HG02623 (cell line): ENCODE measurements at regions not wholly inside any gene's neighbourhood (a gene's known extent, or its start where the extent isn't known, plus 50 kb on each side); places are given as distances from the start of the nearest gene placed in this dataset.
"Not testable (repeated sequence)": the region's sequence is repeated elsewhere in the genome, so short reads cannot be mapped to it uniquely, and the experiment has no call there.

Experiments used
- ATAC-seq: cut with Tn5 transposase; IDR thresholded peaks from one replicate; pipeline ENCODE4 v1.9.1; 2021; ENCODE audit warnings: moderate library complexity; ENCODE audit not compliant: unreplicated experiment

DNA sequence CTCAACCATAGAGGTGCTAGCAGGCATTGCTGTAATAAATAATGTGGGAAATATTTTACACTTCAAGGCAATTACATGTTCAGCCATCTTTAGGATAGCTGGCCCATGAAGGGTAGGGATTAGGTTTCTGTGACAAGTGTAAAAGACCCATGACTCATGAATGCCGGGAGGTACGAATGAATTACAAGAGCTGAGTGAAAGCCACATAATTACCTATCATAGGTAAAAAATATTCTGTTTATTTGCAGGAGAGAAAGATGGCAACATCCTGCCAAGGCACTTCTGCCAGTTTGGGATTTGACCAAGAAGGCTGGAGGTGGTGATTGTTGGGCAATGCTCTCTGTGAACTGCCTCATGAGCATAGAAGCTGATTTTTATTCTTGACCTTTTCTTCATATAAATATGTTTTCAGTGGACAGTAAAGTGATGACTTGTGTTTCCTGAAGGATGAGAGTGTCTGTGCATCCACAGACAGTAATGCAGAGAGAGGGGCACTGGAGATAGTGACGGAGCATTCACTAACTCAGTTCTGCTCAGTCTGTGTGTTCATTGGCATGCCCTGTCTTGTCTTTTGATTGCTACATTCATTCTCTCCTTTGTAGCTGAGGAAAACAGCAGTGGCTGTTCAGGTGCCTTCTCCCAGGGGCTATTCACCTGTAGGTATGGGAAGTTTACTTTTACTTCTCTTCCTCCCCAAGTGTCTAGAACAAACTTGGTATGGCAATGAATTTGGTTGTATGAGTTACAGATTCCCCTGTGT is 481.1 kb downstream of the TFAP2B start:
- ATAC-seq: no peak

GRCh38 chr6:51300510-51300909 is 481.8 kb downstream of the TFAP2B start:
- no peak for ATAC-seq

- peak; percentile 55 for ATAC-seq
Measured at GRCh38 chr6:51301962-51302361, 483.3 kb downstream of the TFAP2B start.

DNA sequence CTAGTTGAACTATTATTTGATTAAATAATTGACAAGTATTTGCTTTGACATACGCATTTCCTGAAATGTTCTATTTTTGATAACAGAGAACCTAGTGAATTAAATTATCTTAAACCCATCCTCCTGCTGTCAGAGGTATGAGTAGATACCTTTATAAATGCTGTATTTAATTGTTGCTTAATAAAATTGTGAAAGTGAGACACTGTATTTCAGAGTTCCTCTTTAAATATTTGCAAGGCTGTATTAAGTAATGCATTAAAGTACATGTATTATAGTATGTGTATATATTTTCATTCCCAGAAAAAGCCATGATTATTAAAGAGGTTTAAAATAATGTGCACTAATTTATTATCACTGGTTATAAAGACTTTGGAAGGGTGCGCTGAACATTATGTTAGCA is 483.8 kb downstream of the TFAP2B start:
- ATAC-seq: no peak

DNA sequence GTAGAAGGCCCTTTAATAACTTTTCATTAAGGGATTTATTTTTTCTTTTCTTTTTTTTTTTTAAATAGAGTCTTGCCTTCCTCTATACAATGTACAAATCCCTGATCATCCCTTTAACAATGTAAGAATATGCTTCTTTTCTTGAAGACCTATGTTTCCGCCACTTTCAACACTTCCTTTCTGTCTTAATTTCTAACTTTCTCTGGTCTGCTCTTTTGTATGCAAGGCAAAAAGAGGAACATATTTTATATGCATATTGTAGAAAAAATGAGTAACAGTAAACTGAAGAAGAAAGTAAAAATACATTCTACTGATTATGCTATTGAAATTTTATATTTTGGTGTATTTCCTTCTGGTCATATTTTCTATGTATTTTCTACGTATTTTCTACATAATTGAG is 484.7 kb downstream of the TFAP2B start:
- ATAC-seq: no peak

GRCh38 chr6:51314965-51315364 is 496.3 kb downstream of the TFAP2B start:
- ATAC-seq: no peak

GRCh38 chr6:51318674-51319073 is 500.0 kb downstream of the TFAP2B start:
- ATAC-seq: no peak

GRCh38 chr6:51321477-51321876 is 502.8 kb downstream of the TFAP2B start:
- not testable (repeated sequence) for ATAC-seq

DNA sequence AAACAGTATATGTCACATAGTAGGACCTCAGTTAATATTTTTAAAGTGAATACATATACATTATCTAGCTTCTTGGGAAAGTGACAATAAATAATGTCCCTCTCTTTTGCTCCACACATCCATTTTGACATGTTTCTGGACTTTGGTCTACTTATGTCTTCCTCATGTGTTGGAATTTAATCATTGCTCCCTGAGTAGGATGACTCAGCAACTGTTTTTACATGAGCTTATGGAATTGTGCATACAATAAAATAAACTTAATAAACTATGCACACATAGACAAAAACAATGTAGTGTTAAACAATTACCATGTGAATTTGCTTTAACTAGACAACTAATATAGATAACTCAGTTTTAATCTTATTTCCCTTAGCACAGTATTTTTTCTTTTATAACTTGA is 503.8 kb downstream of the TFAP2B start:
- ATAC-seq: no peak

- no peak for ATAC-seq
Measured at GRCh38 chr6:51323056-51323455, 504.4 kb downstream of the TFAP2B start.

GRCh38 chr6:51330971-51331370 is 512.3 kb downstream of the TFAP2B start:
- ATAC-seq: no peak

DNA sequence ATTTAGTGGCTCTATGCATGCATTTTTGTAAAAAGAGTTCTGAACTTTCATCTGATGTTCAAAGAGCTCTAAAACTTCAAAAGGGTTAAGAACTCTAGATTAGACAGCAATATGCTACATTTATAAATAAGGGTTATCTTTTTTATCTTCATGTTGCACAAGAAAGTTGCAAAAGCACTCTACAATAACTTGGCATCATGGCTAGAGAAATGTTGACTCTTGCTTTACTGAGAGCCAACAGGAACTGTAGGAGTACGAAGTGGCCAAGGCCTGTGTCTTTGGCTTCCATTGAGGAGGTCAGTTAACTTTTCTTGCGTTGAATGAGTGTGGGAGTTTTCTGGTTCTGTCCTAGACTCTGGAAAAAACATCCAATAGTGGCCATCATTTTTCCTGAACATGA is 516.9 kb downstream of the TFAP2B start:
- ATAC-seq: no peak

DNA sequence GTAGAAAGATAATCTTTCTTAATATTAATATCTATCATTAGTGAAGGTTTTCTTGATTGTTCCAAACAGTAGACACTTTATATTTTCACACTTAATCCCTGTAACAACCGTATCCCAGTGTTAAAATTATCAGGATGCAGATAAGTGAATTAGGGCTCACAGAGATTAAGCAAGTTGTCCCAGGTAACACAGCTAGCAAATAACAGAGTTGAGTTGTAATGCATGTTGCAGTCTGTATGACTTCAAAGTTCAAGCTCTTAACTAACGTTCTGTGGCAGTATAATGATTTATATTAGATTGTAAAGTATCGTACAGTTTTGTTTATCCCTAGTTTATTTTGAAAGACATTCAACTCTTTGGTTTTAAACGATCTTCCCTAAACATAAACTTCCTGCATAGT is 517.5 kb downstream of the TFAP2B start:
- ATAC-seq: no peak

- no peak for ATAC-seq
Measured at GRCh38 chr6:51337277-51337676, 518.6 kb downstream of the TFAP2B start.

- no peak for ATAC-seq
Measured at GRCh38 chr6:51339108-51339507, 520.4 kb downstream of the TFAP2B start.

- no peak for ATAC-seq
Measured at GRCh38 chr6:51339728-51340127, 521.1 kb downstream of the TFAP2B start.

DNA sequence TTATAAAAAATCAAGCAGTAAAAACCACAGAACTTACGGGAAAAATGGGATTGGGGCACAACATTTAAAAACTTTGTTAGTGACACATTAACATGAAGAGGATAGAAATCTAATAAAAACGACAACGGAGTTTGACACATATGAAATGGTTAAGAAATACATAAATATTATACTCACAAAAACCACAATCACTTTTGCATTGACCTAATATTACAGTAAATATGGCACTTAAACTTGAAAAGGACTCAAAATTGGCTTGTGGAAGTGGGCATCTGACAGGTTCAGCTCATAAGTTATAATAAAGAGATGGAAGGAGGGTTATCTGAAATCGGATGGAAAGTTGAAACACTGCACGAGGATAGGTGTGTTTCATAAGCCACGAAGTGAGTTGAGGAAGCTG is 523.7 kb downstream of the TFAP2B start:
- ATAC-seq: no peak

- no peak for ATAC-seq
Measured at GRCh38 chr6:51349857-51350256, 531.2 kb downstream of the TFAP2B start.

DNA sequence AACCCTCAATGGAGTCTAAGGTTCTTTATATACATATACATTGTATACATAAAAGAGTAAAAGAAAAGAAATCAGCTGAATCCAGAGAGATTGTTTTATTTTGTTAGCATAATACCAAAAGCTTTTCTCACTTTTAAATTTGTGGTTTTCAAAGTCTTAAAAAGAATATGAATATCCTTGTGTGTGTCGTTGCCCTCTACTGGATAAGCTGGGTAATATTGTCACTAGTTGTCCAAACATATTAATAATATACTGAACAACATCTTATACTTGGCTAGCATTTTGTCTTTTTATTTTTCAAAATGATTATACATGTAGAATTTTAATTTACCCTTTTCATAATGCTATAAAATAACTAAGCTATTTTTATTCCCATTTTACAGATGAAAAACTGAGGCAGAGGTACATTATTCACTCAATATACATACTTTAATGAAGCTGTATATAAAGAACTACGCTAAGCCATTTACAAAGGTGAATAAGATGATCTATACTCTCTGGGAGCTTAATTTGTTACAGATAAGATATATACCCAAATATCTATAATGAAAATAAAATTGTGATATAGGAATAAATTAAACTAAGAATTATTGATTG is 531.7 kb downstream of the TFAP2B start:
- ATAC-seq: no peak

DNA sequence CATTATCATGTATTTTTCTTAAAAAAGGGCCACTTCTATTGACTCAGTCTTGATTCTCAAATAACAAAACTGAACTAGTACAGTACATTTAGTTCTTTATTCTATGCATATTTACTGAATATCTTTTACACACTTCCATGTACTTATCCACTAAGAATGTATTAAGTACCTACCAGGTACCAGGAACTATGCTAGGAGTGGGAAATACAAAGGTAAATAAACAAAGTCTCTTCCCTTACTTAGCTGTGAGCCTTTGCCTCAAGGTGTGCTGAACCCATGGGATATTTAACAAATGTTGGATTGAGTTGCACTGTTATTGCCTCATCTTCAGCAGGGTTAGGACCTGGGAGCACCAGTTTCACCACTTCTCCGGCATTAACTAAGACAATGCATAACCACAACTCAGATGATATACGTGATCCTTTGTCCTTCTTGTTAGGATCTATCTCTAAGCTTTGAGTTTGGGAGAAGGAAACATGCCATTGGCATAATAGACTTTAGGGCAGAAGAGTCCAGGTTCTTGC is 533.9 kb downstream of the TFAP2B start:
- ATAC-seq: no peak

GRCh38 chr6:51360287-51360686 is 541.6 kb downstream of the TFAP2B start:
- no peak for ATAC-seq

- ATAC-seq: no peak
Measured at GRCh38 chr6:51365566-51365965, 546.9 kb downstream of the TFAP2B start.

DNA sequence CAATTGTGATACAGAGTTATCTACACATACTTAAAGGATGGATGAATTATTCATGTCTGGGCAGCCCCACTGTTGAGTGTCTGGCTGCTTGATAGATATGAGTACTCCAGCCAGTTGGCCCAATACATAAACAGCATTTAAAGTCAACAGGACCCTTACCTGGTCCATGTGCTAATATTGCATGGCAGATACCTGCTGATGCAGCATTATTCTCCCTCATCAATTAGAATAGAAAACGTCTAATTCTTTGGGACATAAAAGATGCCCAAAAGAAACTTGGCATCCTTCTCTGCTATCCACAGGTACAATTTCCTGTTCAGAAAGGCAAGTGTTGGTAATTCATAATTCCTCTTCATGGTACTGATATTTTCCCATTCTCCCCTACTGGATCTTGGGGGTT is 550.8 kb downstream of the TFAP2B start:
- no peak for ATAC-seq
